ENCODE measurements at regions not wholly inside any gene's neighbourhood (a gene's known extent, or its start where the extent isn't known, plus 50 kb on each side); places are given as distances from the start of the nearest gene placed in this dataset.

DNA sequence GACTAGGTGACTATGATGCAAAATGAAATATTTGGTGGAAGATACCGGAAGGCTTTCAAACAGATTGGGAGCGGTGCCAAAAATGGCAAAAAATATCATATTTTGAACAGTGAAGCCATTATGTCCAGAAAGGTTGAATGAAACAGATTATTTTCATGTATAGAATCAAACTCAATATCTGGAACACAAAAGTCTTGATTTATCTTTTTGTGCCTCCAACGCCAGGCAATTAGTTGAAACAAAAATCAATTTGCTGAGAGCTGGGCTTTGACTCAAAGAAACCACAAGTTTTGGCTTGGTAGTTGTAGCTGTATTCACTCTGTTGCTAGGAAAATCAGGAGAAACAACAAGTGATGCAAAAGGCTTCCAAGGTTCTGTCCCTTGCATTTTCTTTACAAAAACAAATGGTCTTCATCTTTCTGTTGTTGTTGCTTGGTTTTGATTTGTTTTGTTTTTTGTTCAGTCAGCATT lies 421.7 kb upstream of the TYRP1 start:
- no peak for TF ChIP-seq POLR2A (IDR thresholded peaks at IDR 0.05)
- TF ChIP-seq, protein P1, sequence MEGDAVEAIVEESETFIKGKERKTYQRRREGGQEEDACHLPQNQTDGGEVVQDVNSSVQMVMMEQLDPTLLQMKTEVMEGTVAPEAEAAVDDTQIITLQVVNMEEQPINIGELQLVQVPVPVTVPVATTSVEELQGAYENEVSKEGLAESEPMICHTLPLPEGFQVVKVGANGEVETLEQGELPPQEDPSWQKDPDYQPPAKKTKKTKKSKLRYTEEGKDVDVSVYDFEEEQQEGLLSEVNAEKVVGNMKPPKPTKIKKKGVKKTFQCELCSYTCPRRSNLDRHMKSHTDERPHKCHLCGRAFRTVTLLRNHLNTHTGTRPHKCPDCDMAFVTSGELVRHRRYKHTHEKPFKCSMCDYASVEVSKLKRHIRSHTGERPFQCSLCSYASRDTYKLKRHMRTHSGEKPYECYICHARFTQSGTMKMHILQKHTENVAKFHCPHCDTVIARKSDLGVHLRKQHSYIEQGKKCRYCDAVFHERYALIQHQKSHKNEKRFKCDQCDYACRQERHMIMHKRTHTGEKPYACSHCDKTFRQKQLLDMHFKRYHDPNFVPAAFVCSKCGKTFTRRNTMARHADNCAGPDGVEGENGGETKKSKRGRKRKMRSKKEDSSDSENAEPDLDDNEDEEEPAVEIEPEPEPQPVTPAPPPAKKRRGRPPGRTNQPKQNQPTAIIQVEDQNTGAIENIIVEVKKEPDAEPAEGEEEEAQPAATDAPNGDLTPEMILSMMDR (IDR thresholded peaks at IDR 0.05), result no peak
